Esophagus muscularis mucosa (tissue), 4 donors: ENCODE measurements at regions not wholly inside any gene's neighbourhood (a gene's known extent, or its start where the extent isn't known, plus 50 kb on each side); places are given as distances from the start of the nearest gene placed in this dataset.

ENCODE experiments used
- DNase-seq: peaks from one replicate; pipeline ENCODE4 v3.0.0-alpha.2; 2017; ENCODE audit errors: extremely low spot score
- H3K27ac ChIP-seq, 4 donors: fragments of 200-600 bp; sonication (generic); replicated peaks in 1 of 4; 1 replicate in 3 of 4; 2 replicates in 1 of 4; pipeline ENCODE4 v1.5.1; 2016 to 2019; ENCODE audit warnings: mild to moderate bottlenecking in 1 of 4
- H3K27me3 ChIP-seq, 4 donors: fragments of 200-600 bp; sonication (generic); one replicate each; pipeline versions ENCODE4 v1.5.1 to v1.6.0; 2016 to 2019
- H3K36me3 ChIP-seq, 4 donors: fragments of 200-600 bp; sonication (generic); one replicate each; pipeline ENCODE4 v1.5.1; 2016 to 2019
- H3K4me1 ChIP-seq, 4 donors: fragments of 200-600 bp; sonication (generic); one replicate each; pipeline ENCODE4 v1.5.1; 2016 to 2019
- H3K4me3 ChIP-seq, 4 donors: fragments of 200-600 bp; sonication (generic); 1 replicate in 2 of 4; 2 replicates in 2 of 4; pipeline ENCODE4 v1.5.1; 2016 to 2019; ENCODE audit warnings: mild to moderate bottlenecking in 4 of 4, moderate library complexity in 1 of 4
- H3K9me3 ChIP-seq, 4 donors: fragments of 200-600 bp; sonication (generic); 1 replicate in 3 of 4; 2 replicates in 1 of 4; pipeline ENCODE4 v1.5.1; 2016 to 2019
- EP300 ChIP-seq: sonication (generic); formaldehyde crosslinking; IDR thresholded peaks from one replicate; pipeline ENCODE4 v1.6.1; 2017; ENCODE audit warnings: antibody characterized with exemption
- POLR2A ChIP-seq: fragments of 450-650 bp; IDR thresholded peaks from one replicate; pipeline ENCODE4 v1.6.1; 2017; ENCODE audit warnings: antibody characterized with exemption, moderate library complexity, mild to moderate bottlenecking, low read depth
- POLR2AphosphoS5 ChIP-seq, 2 donors: sonication (generic); formaldehyde crosslinking; IDR thresholded peaks; one replicate each; pipeline ENCODE4 v1.6.1; 2017; ENCODE audit warnings: antibody characterized with exemption in 2 of 2
- WGBS: methylation state at CpG from one replicate; pipeline ENCODE4 v1.1.5; 2018; 5-methylcytosine and 5-hydroxymethylcytosine counted together
- intact Hi-C: fragments of 100-400 bp; cut with DNase I; formaldehyde crosslinking; loops from one replicate; pipeline ENCODE4 v1.15.1; 2023
- TF ChIP-seq, protein P1 (sequence below), 3 experiments: fragments of 200-600 bp in 2 of 3; fragments of 450-650 bp in 1 of 3; sonication (generic) in 2 of 3; IDR thresholded peaks; one replicate each; pipeline ENCODE4 v1.5.1; 2017 to 2019; ENCODE audit warnings: antibody characterized with exemption in 3 of 3, mild to moderate bottlenecking in 2 of 3, moderate library complexity in 1 of 3

GRCh38 chr3:130841357-130841756, 52.5 kb upstream of the ATP2C1 start:
- Histone ChIP-seq H3K36me3 (no peaks in the 10 kb centered on the region), H3K4me3 (no peak overlapping the region), H3K4me1 (peaks cover 15 to 29% (median 25%) of the 10 kb centered on the region in 4 donors), H3K9me3 (no peaks in the 10 kb centered on the region), H3K27me3 (no peaks in the 10 kb centered on the region), H3K27ac (no peak overlapping the region)
- no peak for TF ChIP-seq POLR2A
- no peak for TF ChIP-seq POLR2AphosphoS5 (IDR thresholded peaks at IDR 0.05)
- TF ChIP-seq, protein P1, sequence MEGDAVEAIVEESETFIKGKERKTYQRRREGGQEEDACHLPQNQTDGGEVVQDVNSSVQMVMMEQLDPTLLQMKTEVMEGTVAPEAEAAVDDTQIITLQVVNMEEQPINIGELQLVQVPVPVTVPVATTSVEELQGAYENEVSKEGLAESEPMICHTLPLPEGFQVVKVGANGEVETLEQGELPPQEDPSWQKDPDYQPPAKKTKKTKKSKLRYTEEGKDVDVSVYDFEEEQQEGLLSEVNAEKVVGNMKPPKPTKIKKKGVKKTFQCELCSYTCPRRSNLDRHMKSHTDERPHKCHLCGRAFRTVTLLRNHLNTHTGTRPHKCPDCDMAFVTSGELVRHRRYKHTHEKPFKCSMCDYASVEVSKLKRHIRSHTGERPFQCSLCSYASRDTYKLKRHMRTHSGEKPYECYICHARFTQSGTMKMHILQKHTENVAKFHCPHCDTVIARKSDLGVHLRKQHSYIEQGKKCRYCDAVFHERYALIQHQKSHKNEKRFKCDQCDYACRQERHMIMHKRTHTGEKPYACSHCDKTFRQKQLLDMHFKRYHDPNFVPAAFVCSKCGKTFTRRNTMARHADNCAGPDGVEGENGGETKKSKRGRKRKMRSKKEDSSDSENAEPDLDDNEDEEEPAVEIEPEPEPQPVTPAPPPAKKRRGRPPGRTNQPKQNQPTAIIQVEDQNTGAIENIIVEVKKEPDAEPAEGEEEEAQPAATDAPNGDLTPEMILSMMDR (IDR thresholded peaks at IDR 0.05): no peak
- TF ChIP-seq EP300: no peak
- intact Hi-C loops: no loop called here
- WGBS: 74% methylated on average over 2 of the region's 2 CpGs
- no peak for DNase-seq

- TF ChIP-seq EP300: no peak
- TF ChIP-seq, protein P1 (IDR thresholded peaks at IDR 0.05): no peak
- TF ChIP-seq POLR2AphosphoS5 (IDR thresholded peaks at IDR 0.05): no peak
- TF ChIP-seq POLR2A: no peak
- Histone ChIP-seq H3K4me1 (peaks cover 15 to 29% (median 25%) of the 10 kb centered on the region in 4 donors), H3K27me3 (no peaks in the 10 kb centered on the region), H3K27ac (no peak overlapping the region), H3K9me3 (no peaks in the 10 kb centered on the region), H3K36me3 (no peaks in the 10 kb centered on the region), H3K4me3 (no peak overlapping the region)
- WGBS: 53% methylated on average over 1 of the region's 1 CpG
- no peak for DNase-seq
- intact Hi-C loops: no loop called here
These were observed 50.4 kb upstream of the ATP2C1 start for GRCh38 chr3:130843441-130843840.
